Colonic mucosa (tissue), 4 donors: ENCODE measurements at regions not wholly inside any gene's neighbourhood (a gene's known extent, or its start where the extent isn't known, plus 50 kb on each side); places are given as distances from the start of the nearest gene placed in this dataset.

Source experiments
- DNase-seq: peaks from one replicate; pipeline ENCODE4 v3.0.0-alpha.2; 2020
- H3K27ac ChIP-seq: fragments of 200-600 bp; one replicate; pipeline ENCODE4 v1.8.0; 2021
- H3K27me3 ChIP-seq: fragments of 200-600 bp; one replicate; pipeline ENCODE4 v1.8.0; 2021
- H3K36me3 ChIP-seq: fragments of 200-600 bp; one replicate; pipeline ENCODE4 v1.8.0; 2021
- H3K4me1 ChIP-seq: fragments of 200-600 bp; one replicate; pipeline ENCODE4 v1.8.0; 2021; ENCODE audit warnings: mild to moderate bottlenecking
- H3K4me3 ChIP-seq: fragments of 200-600 bp; one replicate; pipeline ENCODE4 v1.8.0; 2021
- H3K9ac ChIP-seq, 2 donors: one replicate each; pipeline ENCODE4 v1.7.0; 2013; ENCODE audit warnings: control low read depth in 2 of 2, low read depth in 2 of 2, low read length in 2 of 2
- H3K9me3 ChIP-seq: fragments of 200-600 bp; one replicate; pipeline ENCODE4 v1.8.0; 2021
- CTCF ChIP-seq: fragments of 200-600 bp; IDR thresholded peaks from one replicate; pipeline ENCODE4 v1.8.0; 2022; ENCODE audit warnings: antibody characterized with exemption, mild to moderate bottlenecking
- intact Hi-C: fragments of 100-400 bp; cut with DNase I; formaldehyde crosslinking; loops from one replicate; pipeline ENCODE4 v1.14.1; 2022
- donor health status: healthy.
- donor health status: DM: no; HTN: no; CAD: no.
- donor health status: DM: no; HTN: no; CAD: no.

GRCh38 chr14:35999294-35999693, 173.2 kb downstream of the BRMS1L start:
- intact Hi-C loops: no loop called here
- Histone ChIP-seq H3K36me3 (no peaks in the 10 kb centered on the region), H3K9ac (no peak overlapping the region), H3K9me3 (no peaks in the 10 kb centered on the region), H3K27ac (no peak overlapping the region), H3K4me3 (no peak overlapping the region), H3K4me1 (no peaks in the 10 kb centered on the region), H3K27me3 (no peaks in the 10 kb centered on the region)
- no peak for DNase-seq
- no peak for TF ChIP-seq CTCF

GRCh38 chr14:35998303-35998702, 172.2 kb downstream of the BRMS1L start:
- Histone ChIP-seq H3K4me1 (no peaks in the 10 kb centered on the region), H3K4me3 (no peak overlapping the region), H3K9ac (no peak overlapping the region), H3K27ac (no peak overlapping the region), H3K27me3 (no peaks in the 10 kb centered on the region), H3K9me3 (no peaks in the 10 kb centered on the region), H3K36me3 (no peaks in the 10 kb centered on the region)
- TF ChIP-seq CTCF: no peak
- no peak for DNase-seq
- intact Hi-C loops: no loop called here

GRCh38 chr14:35993684-35993960, 167.5 kb downstream of the BRMS1L start:
- Histone ChIP-seq H3K27me3 (no peaks in the 10 kb centered on the region), H3K9ac (no peak overlapping the region), H3K4me3 (no peak overlapping the region), H3K9me3 (no peaks in the 10 kb centered on the region), H3K36me3 (no peaks in the 10 kb centered on the region), H3K27ac (no peak overlapping the region), H3K4me1 (no peaks in the 10 kb centered on the region)
- intact Hi-C loops: no loop called here
- TF ChIP-seq CTCF: no peak
- no peak for DNase-seq

GRCh38 chr14:35992816-35993683, 166.9 kb downstream of the BRMS1L start:
- intact Hi-C loops: no loop called here
- Histone ChIP-seq H3K27ac (no peak overlapping the region), H3K27me3 (no peaks in the 10 kb centered on the region), H3K9ac (no peak overlapping the region), H3K9me3 (no peaks in the 10 kb centered on the region), H3K36me3 (no peaks in the 10 kb centered on the region), H3K4me1 (no peaks in the 10 kb centered on the region), H3K4me3 (no peak overlapping the region)
- no peak for TF ChIP-seq CTCF
- DNase-seq: no peak

- intact Hi-C loops: no loop called here
These were observed 165.2 kb downstream of the BRMS1L start for GRCh38 chr14:35991356-35991755.

More at GRCh38 chr14:35991356-35991755, 165.2 kb downstream of the BRMS1L start:
- TF ChIP-seq CTCF: no peak
- Histone ChIP-seq H3K27me3 (no peaks in the 10 kb centered on the region), H3K9ac (no peak overlapping the region), H3K4me3 (no peak overlapping the region), H3K4me1 (no peaks in the 10 kb centered on the region), H3K27ac (no peak overlapping the region), H3K36me3 (no peaks in the 10 kb centered on the region), H3K9me3 (no peaks in the 10 kb centered on the region)
- no peak for DNase-seq
